ENCODE measurements at regions not wholly inside any gene's neighbourhood (a gene's known extent, or its start where the extent isn't known, plus 50 kb on each side); places are given as distances from the start of the nearest gene placed in this dataset.

GRCh38 chr2:22616031-22616430 lies 768.9 kb upstream of the KLHL29 start:
- ATAC-seq (no peak), DNase-seq (ENCODE audit: low read depth, low spot score) (no peak)
- intact Hi-C loops (cut with micrococcal nuclease) = no loop called here
- TF ChIP-seq ZNF274 (IDR thresholded peaks at IDR 0.05; ENCODE audit: low read depth, low read length) = no peak
- no peak for TF ChIP-seq RAD21 (IDR thresholded peaks at IDR 0.05; ENCODE audit: low read depth)
- TF ChIP-seq CEBPB (IDR thresholded peaks at IDR 0.05; ENCODE audit: low read depth) = no peak
- no peak for TF ChIP-seq CBX3 (IDR thresholded peaks at IDR 0.05; ENCODE audit: low read depth)
- no peak for TF ChIP-seq ATF3 (IDR thresholded peaks at IDR 0.05)
- TF ChIP-seq JUND (IDR thresholded peaks at IDR 0.05) = no peak
- no peak for TF ChIP-seq FOSL1 (IDR thresholded peaks at IDR 0.05; ENCODE audit: low read depth)
- no peak for TF ChIP-seq SIN3A (IDR thresholded peaks at IDR 0.05; ENCODE audit: low read depth)
- no peak for TF ChIP-seq CTCF (IDR thresholded peaks at IDR 0.05 in 2 of 3, conservative IDR thresholded peaks at IDR 0.05 in 1 of 3; ENCODE audit: borderline replicate concordance in 1 of 3, insufficient read depth in 1 of 3, low read depth in 2 of 3, low read length in 2 of 3)
- TF ChIP-seq ELF1 (IDR thresholded peaks at IDR 0.05; ENCODE audit: borderline replicate concordance, low read depth) = no peak
- no peak for TF ChIP-seq ZBTB33 (IDR thresholded peaks at IDR 0.05; ENCODE audit: extremely low read depth, insufficient replicate concordance, low read length)
- Histone ChIP-seq H3K27me3 (ENCODE audit: insufficient read depth, low read length) (no peaks in the 10 kb centered on the region), H3K36me3 (ENCODE audit: control insufficient read depth in 1 of 2, insufficient read depth in 2 of 2, low read length in 2 of 2) (no peaks in the 10 kb centered on the region), H3K4me2 (ENCODE audit: low read length) (no peak overlapping the region), H3K4me1 (ENCODE audit: control insufficient read depth in 1 of 2, insufficient read depth in 2 of 2, low read length in 2 of 2) (no peaks in the 10 kb centered on the region), H3K79me2 (ENCODE audit: insufficient read depth, low read length) (no peaks in the 10 kb centered on the region), H3K4me3 (replicated peaks in 1 of 2; ENCODE audit: low read depth in 1 of 2, low read length in 2 of 2) (no peak overlapping the region), H4K20me1 (ENCODE audit: insufficient read depth) (no peaks in the 10 kb centered on the region), H2AFZ (ENCODE audit: low read depth, low read length, poor library complexity, severe bottlenecking) (no peak overlapping the region), H3K9ac (ENCODE audit: low read length) (no peak overlapping the region), H3K27ac (ENCODE audit: low read depth, low read length) (no peak overlapping the region), H3K9me3 (ENCODE audit: control insufficient read depth in 1 of 2, insufficient read depth in 1 of 2, low read depth in 1 of 2, low read length in 2 of 2) (peaks cover 8 to 18% of the 10 kb centered on the region in 2 experiments; a peak in 2 of 4 replicates), H3K9me2 (ENCODE audit: insufficient read depth) (no peaks in the 10 kb centered on the region)
- ChIA-PET POLR2A (no interaction called here), CTCF (no interaction called here), RAD21 (ENCODE audit: low non-redundant PET in 1 of 2, low total read pairs in 2 of 2, uncharacterized antibody in 2 of 2, unreplicated experiment in 2 of 2) (no interaction called here)
- no TSS peak for BruUV-seq (replicated peaks)
